Cerebellar cortex (tissue), 1 donor: ENCODE measurements at regions not wholly inside any gene's neighbourhood (a gene's known extent, or its start where the extent isn't known, plus 50 kb on each side); places are given as distances from the start of the nearest gene placed in this dataset.

Experiments used
- DNase-seq: peaks from one replicate; pipeline ENCODE4 v3.0.0-alpha.2; 2015; ENCODE audit warnings: low spot score

DNA sequence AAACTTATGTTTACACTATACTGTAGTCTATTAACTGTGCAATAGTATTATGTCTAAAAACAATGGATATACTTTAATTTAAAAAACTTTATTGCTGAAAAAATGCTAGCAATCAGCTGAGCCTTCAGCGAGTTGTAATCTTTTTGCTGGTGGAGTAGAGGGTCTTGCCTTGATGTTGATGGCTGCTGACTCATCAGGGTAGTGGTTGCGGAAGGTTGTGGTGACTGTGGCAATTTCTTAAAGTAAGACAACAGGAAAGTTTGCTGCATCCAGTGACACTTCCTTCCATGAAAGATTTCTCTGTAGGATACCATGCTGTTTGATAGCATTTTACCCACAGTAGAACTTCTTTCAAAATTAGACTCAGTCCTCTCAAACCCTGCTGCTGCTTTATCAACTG lies 234.7 kb upstream of the CSF3R start:
- DNase-seq: no peak

DNA sequence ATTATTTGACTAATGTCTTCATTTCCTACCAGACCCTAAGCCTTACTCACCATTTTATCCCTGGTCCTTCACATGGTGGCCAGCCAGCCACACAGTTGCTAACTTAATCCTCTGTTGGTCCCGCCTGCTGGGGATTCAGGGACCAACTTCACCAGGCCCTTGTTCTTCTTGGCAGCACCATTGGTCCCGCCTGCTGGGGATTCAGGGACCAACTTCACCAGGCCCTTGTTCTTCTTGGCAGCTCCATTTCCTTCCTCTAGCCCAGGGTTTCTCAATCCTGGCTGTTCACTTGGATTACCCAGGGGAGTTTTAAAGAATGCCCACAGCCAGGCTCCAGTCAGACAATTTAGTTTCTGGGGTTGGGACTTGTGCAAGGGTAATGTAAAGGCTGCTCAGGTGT lies 233.1 kb upstream of the CSF3R start:
- DNase-seq: no peak

DNA sequence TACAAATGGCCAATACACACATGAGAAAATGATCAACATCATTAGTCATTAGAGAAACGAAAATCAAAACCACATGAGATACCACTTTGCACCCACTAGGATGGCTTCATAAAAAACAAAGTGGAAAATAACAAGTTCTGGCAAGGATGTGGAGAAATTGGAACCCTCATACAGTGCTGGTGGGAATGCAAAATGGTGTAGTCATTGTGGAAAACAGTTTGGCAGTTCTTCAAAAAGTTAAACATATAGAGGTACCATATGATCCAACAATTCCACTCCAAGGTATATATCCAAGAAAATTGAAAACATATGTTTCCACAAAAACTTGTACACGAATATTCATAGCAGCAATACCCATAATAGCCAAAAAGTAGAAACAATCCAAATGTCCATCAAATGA lies 231.6 kb upstream of the CSF3R start:
- no peak for DNase-seq

DNA sequence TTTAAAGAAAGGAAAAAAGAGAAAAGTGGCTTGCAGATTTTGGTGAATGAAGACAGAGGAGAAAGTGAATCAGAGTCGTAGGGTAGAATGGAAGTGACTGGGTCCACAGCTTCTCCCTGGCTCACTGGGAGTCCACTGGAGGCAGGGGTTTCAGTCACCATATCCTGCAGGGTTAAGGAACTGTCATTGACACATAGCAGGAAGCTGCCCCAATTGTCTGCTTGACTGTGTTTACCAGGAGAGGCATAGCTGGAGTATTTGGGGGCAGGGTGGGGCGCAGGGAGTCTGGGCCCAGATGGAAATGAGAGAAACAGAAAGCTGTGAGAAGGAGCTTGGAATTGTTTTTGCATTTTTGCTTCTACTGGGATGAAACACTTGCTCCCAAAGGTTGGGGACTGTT lies 228.8 kb upstream of the CSF3R start:
- no peak for DNase-seq

DNA sequence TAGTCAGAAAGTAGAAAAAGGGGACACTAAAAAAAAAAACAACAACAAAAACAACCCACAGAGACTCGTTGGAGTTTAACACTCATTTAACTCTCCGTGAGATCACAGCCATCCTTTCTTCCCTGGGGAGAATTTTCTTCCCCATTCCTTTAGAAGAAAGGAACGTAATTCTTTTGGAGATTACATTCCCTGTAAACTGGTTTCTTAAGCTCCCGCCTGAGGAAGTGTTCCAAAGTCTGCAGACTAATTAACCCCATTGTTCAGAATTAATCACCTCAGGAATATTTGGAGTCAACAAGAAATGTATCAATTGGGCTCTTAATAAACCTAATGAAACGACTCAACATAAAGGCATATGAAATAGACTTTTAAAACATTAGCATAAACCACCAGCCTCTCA lies 228.2 kb upstream of the CSF3R start:
- no peak for DNase-seq

DNA sequence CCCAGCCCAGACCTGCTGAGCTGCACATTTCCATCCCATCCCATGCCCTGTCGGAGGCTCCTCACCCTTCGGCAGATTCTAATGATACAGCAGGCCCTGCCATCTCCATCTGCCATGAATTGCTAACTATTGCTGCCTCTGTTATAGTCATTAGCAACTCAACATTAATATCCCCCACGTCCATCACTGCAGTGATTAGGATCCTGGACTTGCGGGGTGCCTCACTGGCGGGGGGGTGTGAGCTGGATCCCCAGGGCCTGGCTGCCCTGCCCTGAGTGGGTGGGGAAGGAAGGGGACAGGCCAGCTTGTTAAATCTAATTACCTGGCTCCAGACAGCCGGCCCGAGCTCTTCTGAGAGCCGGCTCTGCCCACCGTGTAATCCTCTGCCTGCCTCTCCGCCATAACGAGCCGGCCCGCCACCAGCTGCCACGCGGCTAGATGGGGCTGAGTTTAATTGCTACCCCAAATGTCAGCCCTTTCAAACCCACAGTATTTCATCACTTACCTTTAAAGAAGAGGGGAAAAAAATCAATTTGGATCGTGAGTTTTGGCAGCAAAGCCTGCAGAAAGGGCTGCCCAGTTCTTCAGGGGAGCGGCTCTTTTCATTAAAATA lies 227.3 kb upstream of the CSF3R start:
- DNase-seq: no peak

DNA sequence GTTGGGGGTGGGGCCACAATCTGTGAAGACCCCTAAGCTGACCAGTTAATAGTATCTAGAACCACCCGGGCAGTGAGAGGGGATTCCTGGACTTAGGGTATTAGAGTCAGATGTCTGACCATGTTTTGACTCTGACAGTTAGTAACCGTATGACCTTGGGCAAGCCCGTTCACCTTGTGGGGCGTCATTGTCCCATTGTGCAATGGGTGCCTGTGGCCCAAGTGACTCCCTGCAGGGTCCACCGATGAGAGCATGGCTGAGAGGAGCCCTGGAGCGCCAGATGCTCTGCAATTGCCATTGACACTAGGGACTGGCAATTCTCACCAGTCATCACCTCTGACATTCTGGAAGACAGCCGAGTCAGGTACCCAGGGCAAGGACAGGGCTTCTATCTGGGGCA lies 225.9 kb upstream of the CSF3R start:
- no peak for DNase-seq

DNA sequence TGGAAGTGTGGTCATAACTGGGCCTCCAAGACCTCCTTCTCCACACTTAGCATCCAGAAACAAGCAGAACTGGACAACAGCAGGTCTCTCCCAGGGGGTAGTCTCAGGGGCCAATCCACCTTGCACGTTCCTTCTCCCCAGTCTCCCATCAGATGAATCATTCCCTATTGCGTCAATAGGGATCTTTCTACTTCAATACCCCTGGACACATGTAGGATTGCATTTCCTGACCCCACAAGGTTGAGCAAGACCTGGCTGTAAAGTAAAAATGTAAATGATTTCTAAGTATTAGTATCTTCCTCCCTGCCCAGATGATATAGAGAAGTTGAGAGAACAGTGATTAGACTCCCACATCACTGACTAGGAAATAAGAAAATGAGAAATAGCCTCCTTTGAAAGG lies 224.5 kb upstream of the CSF3R start:
- DNase-seq: no peak

DNA sequence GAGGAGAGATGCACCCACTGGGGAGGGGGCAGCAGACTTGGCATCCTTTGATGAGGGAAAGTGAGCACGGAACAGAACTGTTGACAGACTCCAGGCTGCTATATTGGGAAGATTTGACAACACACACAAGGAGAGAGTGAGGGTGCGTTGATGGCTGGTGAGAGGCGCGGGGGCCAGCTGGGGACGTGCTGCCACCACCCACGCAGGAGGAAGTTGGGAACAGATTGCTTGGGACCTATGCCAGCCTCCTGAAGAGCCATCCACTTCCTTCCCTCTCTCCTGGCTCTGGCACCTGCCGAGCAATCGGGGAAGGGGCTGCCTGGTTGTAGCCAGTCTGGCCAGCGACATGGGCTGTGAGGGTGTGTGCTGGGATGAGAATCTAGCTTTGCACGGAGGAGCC lies 223.7 kb upstream of the CSF3R start:
- no peak for DNase-seq

DNA sequence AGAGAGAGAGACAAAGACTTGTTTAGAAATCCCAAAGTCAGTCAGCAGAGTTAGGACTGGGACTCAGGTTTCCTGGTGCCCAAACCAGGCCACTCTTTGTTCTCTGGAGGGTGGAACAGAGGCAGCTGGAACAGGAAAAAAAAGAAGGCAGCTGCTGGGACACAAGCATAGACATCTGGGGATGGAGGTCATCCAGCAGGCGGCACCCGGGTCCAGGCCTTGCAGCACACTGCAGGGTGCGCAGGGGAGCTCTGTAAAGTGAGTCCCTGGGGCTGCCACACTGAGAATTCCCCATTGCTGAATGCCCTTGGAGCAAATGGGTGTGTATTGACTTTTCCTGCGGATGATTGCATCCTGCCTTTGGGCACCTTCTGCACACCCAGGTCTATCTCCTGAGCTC lies 222.9 kb upstream of the CSF3R start:
- DNase-seq: no peak

DNA sequence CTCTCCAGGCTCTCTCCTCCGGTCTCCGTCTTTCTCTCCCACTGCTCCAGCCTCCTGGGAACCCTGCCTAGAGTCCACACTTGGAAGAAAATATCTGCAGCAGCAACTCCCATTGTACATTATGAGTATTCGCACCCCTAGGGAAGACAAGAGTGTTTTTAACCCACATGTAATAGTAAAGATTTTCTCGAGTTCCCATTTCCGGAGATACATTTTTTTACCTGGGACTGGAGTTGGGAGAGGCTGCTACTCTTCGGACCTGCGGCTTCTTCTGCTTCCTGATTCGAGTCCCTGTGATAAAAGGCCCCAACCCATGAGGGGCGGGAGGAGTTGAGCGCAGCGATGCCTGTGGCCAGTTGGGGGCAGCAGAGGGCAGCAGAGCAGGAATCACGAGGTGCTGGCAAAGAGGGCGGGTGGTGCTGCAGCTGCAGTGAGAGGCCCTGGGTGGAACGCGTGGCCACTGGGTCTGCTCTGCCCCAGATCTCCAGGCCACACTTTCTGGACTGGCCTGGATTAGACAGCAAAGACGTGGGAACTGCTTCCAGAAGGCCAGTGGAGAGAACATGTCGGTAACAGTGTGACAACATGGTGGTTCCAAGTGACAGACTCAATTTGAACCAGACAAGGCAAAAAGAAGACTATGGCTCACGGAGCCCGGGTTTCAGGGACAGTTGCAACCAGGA lies 221.0 kb upstream of the CSF3R start:
- peak; percentile 62 for DNase-seq

DNA sequence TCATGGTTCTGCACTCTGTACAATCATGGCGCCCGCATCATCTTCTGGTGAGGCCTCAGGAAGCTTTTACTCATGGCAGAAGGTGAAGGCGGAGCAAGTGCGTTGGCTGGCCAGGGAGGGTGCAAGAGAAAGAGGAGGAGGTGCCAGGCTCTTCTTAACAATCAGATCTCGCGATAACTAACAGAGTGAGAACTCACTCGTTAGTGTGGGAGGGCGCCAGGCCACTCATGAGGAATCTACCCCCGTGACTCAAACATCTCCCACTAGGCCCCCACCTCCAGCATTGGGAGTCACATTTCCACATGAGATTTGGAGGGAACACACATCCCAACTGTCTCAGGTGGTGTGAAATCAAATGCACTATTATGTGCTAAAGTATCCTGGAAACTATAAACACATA lies 220.2 kb upstream of the CSF3R start:
- DNase-seq: no peak

DNA sequence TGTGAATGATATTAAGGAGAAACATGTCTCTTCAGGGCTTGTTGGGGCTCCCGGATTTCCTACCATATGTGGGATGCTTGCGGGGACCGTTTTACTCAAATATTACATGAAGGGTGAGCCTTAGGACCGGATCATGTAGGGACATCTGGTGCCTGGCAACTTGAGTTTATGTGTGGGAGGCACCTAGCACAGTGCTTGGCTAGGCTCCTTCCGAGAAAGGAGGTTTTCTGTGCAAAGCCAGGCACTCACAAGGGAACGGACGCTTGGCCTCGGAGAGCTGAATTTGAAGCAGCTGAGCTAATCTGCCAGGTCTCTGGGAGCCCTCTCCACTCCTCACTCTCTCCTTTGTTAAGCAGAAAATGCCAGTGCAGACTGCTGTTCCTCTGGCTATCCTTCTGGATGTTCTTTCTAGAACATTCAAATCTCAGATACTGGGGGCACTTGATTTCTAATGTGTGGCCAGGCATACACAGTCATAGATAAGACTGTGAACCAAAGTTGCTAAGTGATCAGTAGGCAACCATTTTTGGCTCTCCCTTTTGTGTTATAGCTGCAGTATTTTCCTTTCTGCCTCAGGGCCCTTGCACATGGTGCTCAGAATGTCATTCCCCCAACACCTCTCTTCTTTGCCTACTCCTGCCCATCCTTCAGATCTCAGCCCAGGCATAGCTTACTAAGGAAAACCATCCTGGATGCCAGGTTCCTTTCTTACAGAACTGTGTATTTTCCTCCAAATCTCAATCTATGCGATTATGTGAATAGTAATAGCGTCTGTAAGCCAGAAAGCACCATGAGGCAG lies 216.6 kb upstream of the CSF3R start:
- peak; percentile 37 for DNase-seq

DNA sequence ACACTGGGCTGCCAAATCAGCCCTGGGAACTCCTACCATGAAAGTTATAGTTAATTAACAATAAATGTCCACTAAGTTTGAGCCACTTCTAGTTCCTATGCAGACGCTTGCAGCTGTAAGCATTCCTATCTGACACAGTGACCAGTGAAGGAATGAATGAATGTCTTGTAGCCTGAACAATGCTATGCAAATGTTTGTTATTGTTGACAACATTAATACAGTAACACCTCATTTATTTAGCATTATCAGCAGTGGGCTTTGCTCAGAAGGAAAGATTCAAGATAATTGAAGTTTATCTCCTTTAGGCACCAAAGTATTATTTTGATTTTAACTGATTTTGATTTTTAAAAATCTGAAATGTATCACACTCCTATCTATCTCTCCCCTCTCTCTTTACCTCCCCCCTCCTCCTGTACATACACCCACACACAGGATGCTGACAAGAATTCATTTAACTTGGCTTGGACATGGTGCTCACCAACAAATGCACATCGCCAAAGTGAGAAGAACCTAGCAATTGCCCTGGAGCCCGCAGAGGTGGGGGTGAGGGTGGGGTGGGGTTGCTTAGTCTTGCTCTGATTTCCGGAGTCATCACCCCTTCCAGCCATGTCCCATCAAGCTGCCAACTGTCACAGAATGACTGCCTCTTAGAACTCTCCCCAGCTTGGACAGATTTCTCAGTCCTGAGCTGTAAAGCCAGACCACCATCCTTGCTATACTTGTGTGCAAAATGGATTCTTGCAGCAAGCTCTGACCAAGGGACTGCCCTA lies 215.3 kb upstream of the CSF3R start:
- DNase-seq: no peak

DNA sequence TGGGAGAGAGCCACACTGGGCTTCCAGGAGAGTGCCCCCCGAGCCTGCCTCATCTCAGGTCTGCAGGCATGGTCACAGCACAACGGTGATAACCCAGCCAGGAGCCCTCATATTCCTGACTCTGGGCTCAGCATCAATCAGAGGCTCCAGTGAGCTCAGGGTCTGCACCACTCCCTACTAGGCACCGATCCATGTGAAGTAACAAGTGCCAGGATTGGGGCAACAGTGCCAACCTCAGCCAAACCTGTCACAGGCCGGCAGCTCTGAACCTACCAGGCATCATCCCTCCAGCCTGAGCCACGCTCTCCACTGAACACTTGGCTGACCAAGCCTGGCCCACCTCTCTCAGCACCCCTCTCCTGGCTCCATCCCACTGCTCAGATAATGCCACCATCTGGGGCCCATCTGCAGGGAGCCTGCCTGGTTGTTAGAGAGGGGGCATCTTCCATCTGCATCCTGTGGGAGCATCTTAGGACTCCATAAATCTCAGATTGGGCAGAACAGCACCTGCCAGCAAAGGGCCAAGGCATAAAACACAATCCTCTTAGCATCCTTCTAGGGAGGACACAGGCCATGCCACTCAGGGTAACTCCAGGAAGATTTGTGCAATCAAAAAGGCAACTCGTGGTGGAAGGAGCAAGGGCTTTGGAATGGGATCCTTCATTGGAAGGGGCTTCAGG lies 213.7 kb upstream of the CSF3R start:
- peak; percentile 16 for DNase-seq

DNA sequence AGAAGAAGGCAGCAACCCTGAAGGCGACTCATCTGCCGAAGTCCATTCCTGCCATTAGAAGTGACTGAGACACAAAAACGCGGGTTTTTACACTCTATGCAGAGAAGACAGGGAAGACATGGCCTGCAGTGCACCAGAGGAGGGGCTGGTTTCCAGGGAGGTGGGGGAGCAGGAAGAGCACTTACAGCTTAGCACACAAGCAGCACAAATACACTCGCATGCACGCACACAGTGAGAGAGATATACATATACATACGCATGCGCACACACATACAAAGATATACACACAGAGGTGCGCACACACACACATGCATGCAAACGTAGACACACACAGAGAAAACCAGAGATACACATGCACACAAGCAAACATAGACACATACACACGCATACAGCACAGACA lies 210.9 kb upstream of the CSF3R start:
- DNase-seq: no peak

DNA sequence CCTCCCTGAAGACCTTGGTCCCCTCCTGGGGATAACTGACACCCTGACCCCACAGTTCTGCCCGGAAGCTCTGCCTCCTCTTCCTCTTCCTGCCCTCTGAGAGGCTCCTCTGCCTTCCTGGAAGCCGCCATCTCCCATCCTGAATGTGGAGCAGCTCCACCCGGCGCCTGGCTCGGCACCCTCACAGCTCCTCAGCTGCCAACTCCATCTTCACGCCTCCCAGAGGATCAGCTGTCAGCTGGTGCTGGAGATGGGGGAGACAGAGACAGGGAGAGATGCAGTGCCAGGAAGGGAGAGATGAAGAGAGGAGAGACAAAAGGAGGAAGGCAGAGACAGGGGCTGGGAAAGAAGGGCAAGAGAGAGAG lies 210.4 kb upstream of the CSF3R start:
- DNase-seq: no peak

DNA sequence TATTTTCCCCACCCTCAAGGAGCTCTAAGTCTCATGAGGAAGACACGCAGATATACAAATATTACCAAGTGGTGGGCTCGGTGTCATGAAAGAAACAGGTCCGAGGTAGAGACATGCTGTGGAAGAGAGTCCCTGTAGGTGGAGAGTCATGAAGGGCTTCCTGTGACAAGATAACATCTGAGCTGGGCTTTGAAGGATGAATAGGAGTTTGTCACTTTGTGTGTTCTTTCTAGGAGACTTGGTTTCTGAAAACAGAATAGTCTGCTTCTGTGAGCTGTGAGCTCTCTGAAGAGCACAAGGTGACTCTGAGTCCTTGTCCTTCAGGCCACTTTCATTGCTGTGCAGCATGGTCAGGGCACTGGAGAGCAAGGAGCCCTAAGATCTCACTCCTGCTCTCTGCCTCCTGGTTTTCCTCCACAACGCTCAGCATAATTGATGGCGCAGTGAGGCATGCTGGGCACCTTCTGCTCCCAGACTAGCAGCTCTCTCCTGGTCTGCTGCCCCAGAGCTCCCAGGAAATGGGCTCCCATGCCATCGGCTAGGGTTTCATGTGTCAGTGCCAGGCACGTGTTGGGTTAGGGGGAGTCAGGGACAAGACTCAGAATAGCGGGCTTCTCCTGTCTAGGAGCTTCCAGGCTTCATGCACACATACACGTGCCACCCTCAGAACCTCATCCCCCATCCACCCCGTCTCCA lies 209.9 kb upstream of the CSF3R start:
- DNase-seq: no peak

DNA sequence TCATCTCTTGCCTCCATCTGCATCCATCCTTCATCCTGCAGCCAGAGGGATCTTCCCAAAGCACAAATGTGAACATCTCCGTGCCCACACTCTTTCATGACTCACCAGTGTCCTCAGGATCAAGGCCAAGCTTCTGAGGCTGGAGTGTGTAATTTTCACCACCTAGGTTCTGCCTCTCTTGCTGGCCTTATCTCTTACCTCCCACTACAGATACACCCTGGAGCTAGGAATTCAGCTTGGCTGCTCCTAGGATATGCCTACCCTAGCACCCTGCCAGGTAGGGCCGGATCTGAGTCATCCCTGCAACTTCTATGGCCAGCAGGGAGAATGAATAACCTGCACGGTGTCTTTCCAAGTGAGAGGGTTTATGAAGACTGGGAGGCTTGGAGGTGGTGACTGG lies 208.7 kb upstream of the CSF3R start:
- no peak for DNase-seq

DNA sequence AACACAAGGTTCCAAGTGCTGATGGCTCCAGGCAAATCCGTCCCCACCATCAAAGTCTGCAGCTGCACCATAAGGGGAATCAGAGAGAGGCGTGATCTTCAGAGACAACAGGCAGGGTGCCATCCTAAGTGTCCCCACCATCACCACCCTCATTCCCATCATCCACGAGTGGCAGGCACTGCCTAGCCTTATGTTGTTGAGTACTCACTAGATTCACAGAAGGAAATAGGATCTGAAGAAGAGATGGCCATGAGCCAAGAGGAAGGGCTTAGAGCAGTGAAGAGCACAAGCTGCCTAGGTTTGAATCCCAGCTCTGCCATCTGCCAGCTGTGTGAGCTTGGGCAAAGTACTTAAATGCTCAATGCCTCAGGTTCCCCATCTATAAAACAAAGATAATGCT lies 207.3 kb upstream of the CSF3R start:
- no peak for DNase-seq

DNA sequence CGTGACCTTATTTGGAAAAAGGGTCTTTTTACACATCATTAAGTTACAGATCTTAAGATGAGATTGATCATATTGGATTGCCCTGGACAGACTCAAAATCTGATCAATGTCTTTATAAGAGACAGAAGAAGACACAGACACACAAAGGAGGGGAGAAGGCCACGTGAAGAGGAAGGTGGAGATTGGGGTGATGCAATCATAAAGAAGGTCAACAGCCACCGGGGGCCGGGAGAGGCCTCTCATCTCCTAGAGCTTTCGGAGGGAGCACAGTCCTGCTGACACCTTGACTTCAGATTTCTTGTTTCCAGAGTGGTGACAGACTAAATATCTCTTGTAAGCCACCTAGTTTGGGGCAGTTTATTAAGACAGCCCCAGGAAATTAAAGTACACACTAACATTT lies 204.6 kb upstream of the CSF3R start:
- DNase-seq: no peak
